ENCODE measurements at regions not wholly inside any gene's neighbourhood (a gene's known extent, or its start where the extent isn't known, plus 50 kb on each side); places are given as distances from the start of the nearest gene placed in this dataset.

DNA sequence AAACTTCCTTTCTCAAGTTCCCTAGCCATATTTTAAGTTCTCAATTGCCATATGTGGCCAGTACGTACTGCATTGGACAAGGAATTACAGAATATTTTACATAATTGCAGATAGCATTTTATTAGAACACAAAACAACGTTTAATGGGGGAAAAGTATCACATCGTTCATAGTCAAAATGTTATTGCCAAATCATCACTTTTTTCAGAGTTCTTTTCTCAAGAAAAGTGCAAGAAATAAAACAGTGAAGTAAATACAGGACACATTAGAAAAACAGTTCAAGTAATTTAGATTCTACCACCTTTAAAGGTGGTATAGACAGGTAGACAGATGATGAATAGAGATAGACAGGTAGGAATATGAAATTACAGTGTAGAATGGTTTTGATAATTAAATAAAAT lies 479.1 kb upstream of the NCAM2 start:
- no peak overlapping the region for H3K27ac ChIP-seq (ENCODE audit: low read length)
- no peak overlapping the region for H3K4me2 ChIP-seq (ENCODE audit: insufficient read depth, low read length)
- DNase-seq (no peak), ATAC-seq (ENCODE audit: insufficient read depth, low read depth) (no peak)
- no peak overlapping the region for H3K4me3 ChIP-seq (ENCODE audit: low read depth in 1 of 2, low read length in 2 of 2)
- H4K20me1 ChIP-seq (ENCODE audit: insufficient read depth, low read length), result no peaks in the 10 kb centered on the region
- H3K36me3 ChIP-seq (ENCODE audit: insufficient read depth, low read length), result no peaks in the 10 kb centered on the region
- H3K4me1 ChIP-seq (ENCODE audit: insufficient read depth, low read length), result no peaks in the 10 kb centered on the region
- no peak overlapping the region for H2AFZ ChIP-seq (ENCODE audit: low read depth, low read length)
- H3K9me3 ChIP-seq (ENCODE audit: insufficient read depth, low read length, severe bottlenecking), result no peaks in the 10 kb centered on the region
- no peaks in the 10 kb centered on the region for H3K79me2 ChIP-seq (ENCODE audit: insufficient read depth, low read length)
- H3K27me3 ChIP-seq (ENCODE audit: insufficient read depth, low read length, poor library complexity), result no peaks in the 10 kb centered on the region
- TF ChIP-seq, protein P1, sequence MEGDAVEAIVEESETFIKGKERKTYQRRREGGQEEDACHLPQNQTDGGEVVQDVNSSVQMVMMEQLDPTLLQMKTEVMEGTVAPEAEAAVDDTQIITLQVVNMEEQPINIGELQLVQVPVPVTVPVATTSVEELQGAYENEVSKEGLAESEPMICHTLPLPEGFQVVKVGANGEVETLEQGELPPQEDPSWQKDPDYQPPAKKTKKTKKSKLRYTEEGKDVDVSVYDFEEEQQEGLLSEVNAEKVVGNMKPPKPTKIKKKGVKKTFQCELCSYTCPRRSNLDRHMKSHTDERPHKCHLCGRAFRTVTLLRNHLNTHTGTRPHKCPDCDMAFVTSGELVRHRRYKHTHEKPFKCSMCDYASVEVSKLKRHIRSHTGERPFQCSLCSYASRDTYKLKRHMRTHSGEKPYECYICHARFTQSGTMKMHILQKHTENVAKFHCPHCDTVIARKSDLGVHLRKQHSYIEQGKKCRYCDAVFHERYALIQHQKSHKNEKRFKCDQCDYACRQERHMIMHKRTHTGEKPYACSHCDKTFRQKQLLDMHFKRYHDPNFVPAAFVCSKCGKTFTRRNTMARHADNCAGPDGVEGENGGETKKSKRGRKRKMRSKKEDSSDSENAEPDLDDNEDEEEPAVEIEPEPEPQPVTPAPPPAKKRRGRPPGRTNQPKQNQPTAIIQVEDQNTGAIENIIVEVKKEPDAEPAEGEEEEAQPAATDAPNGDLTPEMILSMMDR (IDR thresholded peaks at IDR 0.05; ENCODE audit: borderline replicate concordance, extremely low read depth, low read length, poor library complexity, severe bottlenecking), result no peak
- TF ChIP-seq EZH2 (IDR thresholded peaks at IDR 0.05; ENCODE audit: borderline replicate concordance, low read depth, low read length, severe bottlenecking), result no peak
- H3K9ac ChIP-seq (ENCODE audit: low read depth, low read length), result no peak overlapping the region

DNA sequence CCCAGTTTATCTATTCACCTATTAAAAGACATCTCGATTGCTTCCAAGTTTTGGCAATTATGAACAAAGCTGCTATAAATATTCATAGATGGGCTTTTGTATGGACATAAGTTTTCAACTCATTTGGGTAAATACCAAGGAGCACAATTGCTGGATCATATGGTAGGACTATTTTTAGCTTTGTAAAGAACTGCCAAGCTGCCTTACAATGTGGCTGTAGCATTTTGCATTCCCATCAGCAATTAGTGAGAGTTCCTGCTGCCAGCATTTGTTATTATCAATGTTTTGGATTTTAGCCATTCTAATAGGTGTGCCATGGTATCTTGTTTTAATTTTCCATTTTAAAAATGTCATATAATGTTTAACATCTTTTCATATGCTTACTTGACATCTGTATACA lies 475.6 kb upstream of the NCAM2 start:
- no peak for DNase-seq
- Histone ChIP-seq H3K4me2 (ENCODE audit: insufficient read depth, low read length) (no peak overlapping the region), H3K9ac (ENCODE audit: low read depth, low read length) (no peak overlapping the region), H3K27ac (ENCODE audit: low read length) (no peak overlapping the region), H3K79me2 (ENCODE audit: insufficient read depth, low read length) (no peaks in the 10 kb centered on the region), H3K27me3 (ENCODE audit: insufficient read depth, low read length, poor library complexity) (no peaks in the 10 kb centered on the region), H3K4me1 (ENCODE audit: insufficient read depth, low read length) (no peaks in the 10 kb centered on the region), H3K4me3 (ENCODE audit: low read depth in 1 of 2, low read length in 2 of 2) (no peak overlapping the region), H2AFZ (ENCODE audit: low read depth, low read length) (no peak overlapping the region), H3K36me3 (ENCODE audit: insufficient read depth, low read length) (no peaks in the 10 kb centered on the region), H3K9me3 (ENCODE audit: insufficient read depth, low read length, severe bottlenecking) (no peaks in the 10 kb centered on the region), H4K20me1 (ENCODE audit: insufficient read depth, low read length) (no peaks in the 10 kb centered on the region)
- no peak for ATAC-seq (ENCODE audit: insufficient read depth, low read depth)
- TF ChIP-seq, protein P1 (IDR thresholded peaks at IDR 0.05; ENCODE audit: borderline replicate concordance, extremely low read depth, low read length, poor library complexity, severe bottlenecking), result no peak

DNA sequence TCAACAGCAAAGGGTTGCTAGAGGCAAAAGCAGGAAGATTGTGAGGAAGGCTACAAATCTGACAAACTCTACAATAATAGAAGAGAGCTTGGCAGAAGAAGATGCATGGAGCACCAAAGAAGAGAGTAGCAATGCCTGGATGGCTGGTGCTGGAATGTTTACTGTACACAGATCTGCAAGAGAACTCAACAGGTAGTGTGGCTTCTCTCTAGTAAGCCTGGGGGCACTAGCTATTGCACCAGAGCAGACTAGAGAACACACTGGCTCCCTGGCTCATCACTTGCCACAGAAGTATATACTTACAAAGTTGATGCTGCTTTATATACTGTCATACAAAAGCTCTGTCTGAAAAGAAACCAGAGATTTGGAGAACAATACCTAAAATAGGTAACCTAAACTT lies 475.0 kb upstream of the NCAM2 start:
- no peaks in the 10 kb centered on the region for H3K9me3 ChIP-seq (ENCODE audit: insufficient read depth, low read length, severe bottlenecking)
- ATAC-seq (ENCODE audit: insufficient read depth, low read depth) (no peak), DNase-seq (no peak)
- no peaks in the 10 kb centered on the region for H3K4me1 ChIP-seq (ENCODE audit: insufficient read depth, low read length)
- H4K20me1 ChIP-seq (ENCODE audit: insufficient read depth, low read length), result no peaks in the 10 kb centered on the region
- no peak overlapping the region for H3K9ac ChIP-seq (ENCODE audit: low read depth, low read length)
- H3K4me3 ChIP-seq (ENCODE audit: low read depth in 1 of 2, low read length in 2 of 2), result no peak overlapping the region
- TF ChIP-seq EZH2 (IDR thresholded peaks at IDR 0.05; ENCODE audit: borderline replicate concordance, low read depth, low read length, severe bottlenecking), result no peak
- TF ChIP-seq, protein P1 (IDR thresholded peaks at IDR 0.05; ENCODE audit: borderline replicate concordance, extremely low read depth, low read length, poor library complexity, severe bottlenecking), result no peak
- no peaks in the 10 kb centered on the region for H3K27me3 ChIP-seq (ENCODE audit: insufficient read depth, low read length, poor library complexity)
- H2AFZ ChIP-seq (ENCODE audit: low read depth, low read length), result no peak overlapping the region
- no peak overlapping the region for H3K4me2 ChIP-seq (ENCODE audit: insufficient read depth, low read length)
- H3K36me3 ChIP-seq (ENCODE audit: insufficient read depth, low read length), result no peaks in the 10 kb centered on the region
- H3K27ac ChIP-seq (ENCODE audit: low read length), result no peak overlapping the region
- no peaks in the 10 kb centered on the region for H3K79me2 ChIP-seq (ENCODE audit: insufficient read depth, low read length)

All from DND-41 (cell line).